Fibroblast of lung (primary cell): ENCODE measurements at regions not wholly inside any gene's neighbourhood (a gene's known extent, or its start where the extent isn't known, plus 50 kb on each side); places are given as distances from the start of the nearest gene placed in this dataset.

Experiments
- CTCF ChIP-seq, 2 donors: IDR thresholded peaks in 1 of 2; conservative IDR thresholded peaks in 1 of 2; 1 replicate in 1 of 2; 2 replicates in 1 of 2; pipeline ENCODE4 v1.5.1; 2011 to 2012; ENCODE audit warnings: low read length in 2 of 2, control low read depth in 1 of 2, inconsistent platforms in 1 of 2, low read depth in 1 of 2, mild to moderate bottlenecking in 1 of 2
- EZH2 ChIP-seq: IDR thresholded peaks from 2 replicates; pipeline ENCODE4 v1.5.1; 2012; ENCODE audit warnings: low read length, control low read depth, mild to moderate bottlenecking; ENCODE audit errors: missing control alignments

GRCh38 chr13:70386919-70387318 is 278.7 kb upstream of the KLHL1 start:
- no peak for TF ChIP-seq CTCF (conservative IDR thresholded peaks at IDR 0.05 in 1 of 2, IDR thresholded peaks at IDR 0.05 in 1 of 2; ENCODE audit: low read depth in 1 of 2, low read length in 2 of 2)
- no peak for TF ChIP-seq EZH2
